WTC11 (cell line): ENCODE measurements at regions not wholly inside any gene's neighbourhood (a gene's known extent, or its start where the extent isn't known, plus 50 kb on each side); places are given as distances from the start of the nearest gene placed in this dataset.

Experiments
- ATAC-seq: fragments of 200-7000 bp; cut with Tn5 transposase; 2 replicates; pipeline ENCODE4 v1.10.0; 2021; ENCODE audit warnings: mild to moderate bottlenecking, moderate library complexity
- CTCF ChIA-PET: fragments of 300-600 bp; sonication (Branson Sonifier 250); formaldehyde crosslinking; loops from one replicate; lab custom pipeline; 2021; ENCODE audit warnings: antibody characterized with exemption; lab: Charles Lee
- POLR2A ChIA-PET: fragments of 350-600 bp; sonication (Branson Sonifier 250); formaldehyde crosslinking; loops from one replicate; lab custom pipeline; 2021; ENCODE audit warnings: antibody characterized with exemption; lab: Charles Lee
- DNase-seq: peaks from one replicate; pipeline ENCODE4 v3.0.0; 2021; ENCODE audit warnings: low spot score
- H3K27ac Mint-ChIP-seq: 2 replicates; pipeline ENCODE4 v1.8.0; 2021; ENCODE audit warnings: mixed read lengths
- H3K27me3 Mint-ChIP-seq: 2 replicates; pipeline ENCODE4 v1.8.0; 2021; ENCODE audit warnings: low read depth, mild to moderate bottlenecking, moderate library complexity, mixed read lengths
- H3K36me3 Mint-ChIP-seq: 2 replicates; pipeline ENCODE4 v1.8.0; 2021; ENCODE audit warnings: mixed read lengths
- H3K4me1 Mint-ChIP-seq: 2 replicates; pipeline ENCODE4 v1.8.0; 2022; ENCODE audit warnings: mixed read lengths
- H3K4me3 Mint-ChIP-seq: 2 replicates; pipeline ENCODE4 v1.8.0; 2021; ENCODE audit warnings: mild to moderate bottlenecking, moderate library complexity, mixed read lengths
- H3K9me3 Mint-ChIP-seq: 2 replicates; pipeline ENCODE4 v1.8.0; 2021; ENCODE audit warnings: mixed read lengths
- ARID4B ChIP-seq: sonication (generic); formaldehyde crosslinking; IDR thresholded peaks from 2 replicates; pipeline ENCODE4 v1.8.0; 2023; ENCODE audit warnings: missing genetic modification reagents, mild to moderate bottlenecking, borderline replicate concordance
- ATF2 ChIP-seq: sonication (generic); formaldehyde crosslinking; IDR thresholded peaks from 2 replicates; pipeline ENCODE4 v1.8.1; 2022; ENCODE audit warnings: low read depth, missing genetic modification reagents, borderline replicate concordance
- E2F1 ChIP-seq: sonication (generic); formaldehyde crosslinking; IDR thresholded peaks from 2 replicates; pipeline ENCODE4 v1.8.0; 2022; ENCODE audit warnings: mild to moderate bottlenecking, missing genetic modification reagents
- FOXP1 ChIP-seq: sonication (generic); formaldehyde crosslinking; IDR thresholded peaks from 2 replicates; pipeline ENCODE4 v1.8.0; 2022; ENCODE audit warnings: missing genetic modification reagents, mild to moderate bottlenecking, moderate library complexity, borderline replicate concordance
- NR1H2 ChIP-seq: sonication (generic); formaldehyde crosslinking; IDR thresholded peaks from 2 replicates; pipeline ENCODE4 v1.9.0; 2021; ENCODE audit warnings: mild to moderate bottlenecking, moderate library complexity, missing genetic modification reagents
- TEAD1 ChIP-seq: sonication (generic); formaldehyde crosslinking; IDR thresholded peaks from 2 replicates; pipeline ENCODE4 v1.8.0; 2022; ENCODE audit warnings: mild to moderate bottlenecking, missing genetic modification reagents
- USF2 ChIP-seq: sonication (generic); formaldehyde crosslinking; IDR thresholded peaks from 2 replicates; pipeline ENCODE4 v1.8.1; 2023; ENCODE audit warnings: mild to moderate bottlenecking, missing genetic modification reagents, moderate library complexity
- ZBTB21 ChIP-seq: sonication (generic); formaldehyde crosslinking; IDR thresholded peaks from 2 replicates; pipeline ENCODE4 v1.8.1; 2023; ENCODE audit warnings: mild to moderate bottlenecking, missing genetic modification reagents, borderline replicate concordance
- ZMAT4 ChIP-seq: fragments of 250-450 bp; sonication (Bioruptor Pico); IDR thresholded peaks from 2 replicates; pipeline ENCODE4 v1.9.0; 2021; ENCODE audit warnings: mild to moderate bottlenecking
- TF ChIP-seq, protein P1 (sequence below): sonication (generic); formaldehyde crosslinking; IDR thresholded peaks from 2 replicates; pipeline ENCODE4 v1.8.0; 2022; ENCODE audit warnings: mild to moderate bottlenecking, missing genetic modification reagents
- TF ChIP-seq, protein P2 (sequence below): fragments of 200-600 bp; IDR thresholded peaks from 2 replicates; pipeline ENCODE4 v1.8.0; 2022; ENCODE audit warnings: antibody characterized with exemption
- TF ChIP-seq, protein P3 (sequence below): sonication (generic); formaldehyde crosslinking; IDR thresholded peaks from 2 replicates; pipeline ENCODE4 v1.8.0; 2022; ENCODE audit warnings: mild to moderate bottlenecking, missing genetic modification reagents
- TF ChIP-seq, protein P4 (sequence below): sonication (generic); formaldehyde crosslinking; IDR thresholded peaks from 2 replicates; pipeline ENCODE4 v1.8.1; 2022; ENCODE audit warnings: missing genetic modification reagents, borderline replicate concordance

DNA sequence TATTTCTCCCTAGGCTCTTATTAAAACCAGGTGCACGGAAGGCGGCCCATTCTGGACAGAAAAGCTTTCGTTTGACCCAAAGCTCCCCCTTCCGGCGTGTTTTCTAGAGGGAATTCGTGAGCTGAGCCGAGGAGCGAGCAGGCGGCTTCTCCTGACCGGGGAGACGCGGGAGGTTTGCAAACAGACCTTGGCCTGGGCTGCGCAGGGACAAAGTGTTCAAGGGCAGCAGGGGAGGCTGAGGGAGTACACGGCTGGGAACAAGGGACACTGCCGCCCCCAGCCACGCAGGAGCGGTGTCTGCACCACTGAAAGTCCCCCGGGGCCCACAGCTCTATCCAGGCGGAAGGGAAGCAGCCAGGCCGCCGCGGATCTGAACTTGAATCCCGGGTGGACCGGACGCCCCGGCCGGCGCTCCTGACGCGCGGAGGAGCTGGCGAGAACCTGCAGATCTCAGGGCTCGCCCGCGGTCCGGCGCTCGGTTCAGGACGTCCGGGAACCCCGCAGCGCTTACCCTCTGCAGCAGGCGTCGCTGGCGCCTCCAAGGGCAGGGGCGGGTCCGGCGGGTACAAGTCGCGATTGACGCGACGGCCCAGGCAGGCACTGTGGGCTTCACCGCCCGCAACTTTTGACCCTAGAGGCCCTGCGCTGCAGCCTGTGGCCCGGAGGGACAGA is 101.9 kb downstream of the WT1 start (continued):
- TF ChIP-seq ARID4B: 0 out of 2 replicates have a peak, but pooled peaks have one; percentile 54
- TF ChIP-seq TEAD1 (CRISPR knock-in tag): 0 out of 2 replicates have a peak, but pooled peaks have one; percentile 16

GRCh38 chr11:32334822-32335221 is 100.5 kb downstream of the WT1 start:
- POLR2A ChIA-PET: no interaction called here
- ATAC-seq: peak; percentile 67
- CTCF ChIA-PET: interaction anchor here (0.6 to 2.7 kb wide), 21 partner anchors 9 to 248 kb away, joined by 3 to 65 read pairs (median 5); partner anchors contain the start of gene EIF3M
- H3K9me3 Mint-ChIP-seq: peaks cover 14% of the 10 kb centered on the region
- TF ChIP-seq, protein P1, sequence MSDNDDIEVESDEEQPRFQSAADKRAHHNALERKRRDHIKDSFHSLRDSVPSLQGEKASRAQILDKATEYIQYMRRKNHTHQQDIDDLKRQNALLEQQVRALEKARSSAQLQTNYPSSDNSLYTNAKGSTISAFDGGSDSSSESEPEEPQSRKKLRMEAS: peak; percentile 87
- TF ChIP-seq ZBTB21 (CRISPR knock-in tag) (peak; percentile 20; the same call in 1 of the 2 replicates), NR1H2 (CRISPR knock-in tag) (no peak), ATF2 (CRISPR knock-in tag) (no peak), ZMAT4 (CRISPR knock-in tag) (no peak), E2F1 (no peak), USF2 (CRISPR knock-in tag) (peak; percentile 57), FOXP1 (0 out of 2 replicates have a peak, but pooled peaks have one; percentile 27)
- TF ChIP-seq, protein P2, sequence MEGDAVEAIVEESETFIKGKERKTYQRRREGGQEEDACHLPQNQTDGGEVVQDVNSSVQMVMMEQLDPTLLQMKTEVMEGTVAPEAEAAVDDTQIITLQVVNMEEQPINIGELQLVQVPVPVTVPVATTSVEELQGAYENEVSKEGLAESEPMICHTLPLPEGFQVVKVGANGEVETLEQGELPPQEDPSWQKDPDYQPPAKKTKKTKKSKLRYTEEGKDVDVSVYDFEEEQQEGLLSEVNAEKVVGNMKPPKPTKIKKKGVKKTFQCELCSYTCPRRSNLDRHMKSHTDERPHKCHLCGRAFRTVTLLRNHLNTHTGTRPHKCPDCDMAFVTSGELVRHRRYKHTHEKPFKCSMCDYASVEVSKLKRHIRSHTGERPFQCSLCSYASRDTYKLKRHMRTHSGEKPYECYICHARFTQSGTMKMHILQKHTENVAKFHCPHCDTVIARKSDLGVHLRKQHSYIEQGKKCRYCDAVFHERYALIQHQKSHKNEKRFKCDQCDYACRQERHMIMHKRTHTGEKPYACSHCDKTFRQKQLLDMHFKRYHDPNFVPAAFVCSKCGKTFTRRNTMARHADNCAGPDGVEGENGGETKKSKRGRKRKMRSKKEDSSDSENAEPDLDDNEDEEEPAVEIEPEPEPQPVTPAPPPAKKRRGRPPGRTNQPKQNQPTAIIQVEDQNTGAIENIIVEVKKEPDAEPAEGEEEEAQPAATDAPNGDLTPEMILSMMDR: peak; percentile 59
- TF ChIP-seq, protein P3, sequence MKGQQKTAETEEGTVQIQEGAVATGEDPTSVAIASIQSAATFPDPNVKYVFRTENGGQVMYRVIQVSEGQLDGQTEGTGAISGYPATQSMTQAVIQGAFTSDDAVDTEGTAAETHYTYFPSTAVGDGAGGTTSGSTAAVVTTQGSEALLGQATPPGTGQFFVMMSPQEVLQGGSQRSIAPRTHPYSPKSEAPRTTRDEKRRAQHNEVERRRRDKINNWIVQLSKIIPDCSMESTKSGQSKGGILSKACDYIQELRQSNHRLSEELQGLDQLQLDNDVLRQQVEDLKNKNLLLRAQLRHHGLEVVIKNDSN (CRISPR knock-in tag): peak; percentile 67; the same call in 1 of the 2 replicates
- TF ChIP-seq, protein P4, sequence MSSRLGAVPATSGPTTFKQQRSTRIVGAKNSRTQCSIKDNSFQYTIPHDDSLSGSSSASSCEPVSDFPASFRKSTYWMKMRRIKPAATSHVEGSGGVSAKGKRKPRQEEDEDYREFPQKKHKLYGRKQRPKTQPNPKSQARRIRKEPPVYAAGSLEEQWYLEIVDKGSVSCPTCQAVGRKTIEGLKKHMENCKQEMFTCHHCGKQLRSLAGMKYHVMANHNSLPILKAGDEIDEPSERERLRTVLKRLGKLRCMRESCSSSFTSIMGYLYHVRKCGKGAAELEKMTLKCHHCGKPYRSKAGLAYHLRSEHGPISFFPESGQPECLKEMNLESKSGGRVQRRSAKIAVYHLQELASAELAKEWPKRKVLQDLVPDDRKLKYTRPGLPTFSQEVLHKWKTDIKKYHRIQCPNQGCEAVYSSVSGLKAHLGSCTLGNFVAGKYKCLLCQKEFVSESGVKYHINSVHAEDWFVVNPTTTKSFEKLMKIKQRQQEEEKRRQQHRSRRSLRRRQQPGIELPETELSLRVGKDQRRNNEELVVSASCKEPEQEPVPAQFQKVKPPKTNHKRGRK (CRISPR knock-in tag): no peak
- DNase-seq: peak; percentile 82
- H3K27me3 Mint-ChIP-seq: peaks cover 52% of the 10 kb centered on the region
- peaks cover 20% of the 10 kb centered on the region for H3K4me1 Mint-ChIP-seq
- peaks cover 10% of the 10 kb centered on the region for H3K36me3 Mint-ChIP-seq
- no peak overlapping the region for H3K4me3 Mint-ChIP-seq
- no peak overlapping the region for H3K27ac Mint-ChIP-seq
